Endothelial cell of umbilical vein (primary cell): ENCODE measurements at regions not wholly inside any gene's neighbourhood (a gene's known extent, or its start where the extent isn't known, plus 50 kb on each side); places are given as distances from the start of the nearest gene placed in this dataset.

ENCODE experiments used
- BruUV-seq: library from RNA; stranded (reverse); fragments of 400-500 nt; replicated peaks from 2 replicates; lab custom pipeline; 2021; lab: Mats Ljungman, UMichigan
- CTCF ChIA-PET: fragments of 300-600, 350-600 bp; sonication (Branson Sonifier 250); formaldehyde crosslinking; loops from one replicate; lab custom pipeline; 2021; ENCODE audit warnings: antibody characterized with exemption, inconsistent platforms; lab: Charles Lee
- POLR2A ChIA-PET: fragments of 300-600, 350-600 bp; sonication (Branson Sonifier 250); formaldehyde crosslinking; loops from one replicate; lab custom pipeline; 2021; ENCODE audit warnings: antibody characterized with exemption, inconsistent platforms; lab: Charles Lee
- DNase-seq: peaks from one replicate; pipeline ENCODE4 v3.0.0-alpha.2; 2011; ENCODE audit warnings: low read depth, low spot score
- FAIRE-seq: peaks from 2 replicates; lab custom pipeline; 2011; peaks lifted over from hg19 to GRCh38; lab: Jason Lieb, UNC
- H2AFZ ChIP-seq: 2 replicates; pipeline ENCODE4 v1.6.0; 2012; ENCODE audit warnings: low read depth, low read length, control low read depth, inconsistent platforms
- H3K27ac ChIP-seq: 2 replicates; pipeline ENCODE4 v1.5.1; 2011; ENCODE audit warnings: low read depth, mild to moderate bottlenecking, control low read depth, low read length, moderate library complexity; ENCODE audit not compliant: insufficient read depth
- H3K27me3 ChIP-seq, 2 experiments: 2 replicates each; pipeline versions ENCODE4 v1.6.0 to v1.6.1; 2011; ENCODE audit warnings: low read length in 2 of 2, mixed read lengths in 1 of 2; ENCODE audit not compliant: control insufficient read depth in 2 of 2, insufficient read depth in 2 of 2
- H3K36me3 ChIP-seq, 2 experiments: 2 replicates in 1 of 2; 3 replicates in 1 of 2; pipeline ENCODE4 v1.5.1; 2011; ENCODE audit warnings: low read length in 2 of 2, mild to moderate bottlenecking in 1 of 2, moderate library complexity in 1 of 2; ENCODE audit not compliant: control insufficient read depth in 2 of 2, insufficient read depth in 2 of 2; ENCODE audit errors: extremely low read depth in 1 of 2
- H3K4me1 ChIP-seq: 3 replicates; pipeline ENCODE4 v1.5.1; 2011; ENCODE audit warnings: mild to moderate bottlenecking, low read length; ENCODE audit not compliant: control insufficient read depth, insufficient read depth; ENCODE audit errors: extremely low read depth
- H3K4me2 ChIP-seq: 2 replicates; pipeline ENCODE4 v1.6.1; 2011; ENCODE audit warnings: low read length, control low read depth, mixed read lengths; ENCODE audit not compliant: insufficient read depth
- H3K4me3 ChIP-seq, 3 experiments: fragments of 200-600 bp in 1 of 3; sonication (generic), shearing (Covaris generic) in 1 of 3; replicated peaks in 1 of 3; 2 replicates each; pipeline ENCODE4 v1.5.1; 2011 to 2016; ENCODE audit warnings: control low read depth in 3 of 3, low read length in 3 of 3, mild to moderate bottlenecking in 2 of 3, inconsistent platforms in 1 of 3, low read depth in 1 of 3, moderate library complexity in 1 of 3; ENCODE audit not compliant: insufficient read depth in 1 of 3
- H3K79me2 ChIP-seq: 2 replicates; pipeline ENCODE4 v1.6.0; 2012; ENCODE audit warnings: low read length, inconsistent platforms; ENCODE audit not compliant: control insufficient read depth, insufficient read depth
- H3K9ac ChIP-seq: replicated peaks from 2 replicates; pipeline ENCODE3; 2011; ENCODE audit warnings: low read length, control low read depth; ENCODE audit not compliant: insufficient read depth; ENCODE audit errors: extremely low read depth
- H3K9me1 ChIP-seq: replicated peaks from 3 replicates; pipeline ENCODE4 v1.6.0; 2011; ENCODE audit warnings: mild to moderate bottlenecking, low read length; ENCODE audit not compliant: control insufficient read depth, insufficient read depth; ENCODE audit errors: extremely low read depth
- H3K9me3 ChIP-seq: replicated peaks from 2 replicates; pipeline ENCODE4 v1.5.1; 2012; ENCODE audit warnings: low read length, inconsistent platforms; ENCODE audit not compliant: control insufficient read depth, insufficient read depth
- H4K20me1 ChIP-seq: replicated peaks from 2 replicates; pipeline ENCODE3; 2011; ENCODE audit warnings: mild to moderate bottlenecking, low read length; ENCODE audit not compliant: control insufficient read depth, insufficient read depth; ENCODE audit errors: extremely low read depth
- EZH2 ChIP-seq: IDR thresholded peaks from 2 replicates; pipeline ENCODE4 v1.6.1; 2012; ENCODE audit warnings: borderline replicate concordance, low read depth, mild to moderate bottlenecking, moderate library complexity, low read length, inconsistent platforms; ENCODE audit not compliant: severe bottlenecking
- FOS ChIP-seq: IDR thresholded peaks from 2 replicates; pipeline ENCODE4 v1.6.1; 2011; ENCODE audit warnings: mild to moderate bottlenecking, low read length, moderate library complexity, borderline replicate concordance; ENCODE audit not compliant: insufficient read depth
- GATA2 ChIP-seq: IDR thresholded peaks from 2 replicates; pipeline ENCODE4 v1.7.0; 2011; ENCODE audit warnings: low read depth, mild to moderate bottlenecking, moderate library complexity, mixed read lengths, low read length; ENCODE audit not compliant: insufficient read length, insufficient read depth
- JUN ChIP-seq: IDR thresholded peaks from 2 replicates; pipeline ENCODE4 v1.6.1; 2011; ENCODE audit warnings: borderline replicate concordance, low read depth; ENCODE audit not compliant: insufficient read length, insufficient read depth
- MYC ChIP-seq: IDR thresholded peaks from one replicate; pipeline ENCODE4 v1.6.1; 2011; ENCODE audit warnings: mild to moderate bottlenecking, low read depth, low read length
- POLR2A ChIP-seq: IDR thresholded peaks from 2 replicates; pipeline ENCODE4 v1.6.1; 2012; ENCODE audit warnings: low read depth, mild to moderate bottlenecking, control low read depth, low read length
- POLR2AphosphoS5 ChIP-seq: IDR thresholded peaks from 2 replicates; pipeline ENCODE4 v1.6.1; 2012; ENCODE audit warnings: low read depth, mild to moderate bottlenecking, control low read depth, low read length, moderate library complexity; ENCODE audit not compliant: insufficient read depth
- dilution Hi-C: fragments of 300-500 bp; cut with MboI; formaldehyde crosslinking; loops from one replicate; pipeline ENCODE4 v1.15.0; 2019; ENCODE audit warnings: low sequenced_read_pairs; ENCODE audit not compliant: extremely low pct_ligation_motif_present
- intact Hi-C: fragments of 100-400 bp; cut with micrococcal nuclease; formaldehyde crosslinking; loops from one replicate; pipeline ENCODE4 v1.10.0; 2022
- TF ChIP-seq, protein P1 (sequence below): IDR thresholded peaks from 2 replicates; pipeline ENCODE4 v1.6.1; 2011; ENCODE audit not compliant: insufficient read depth, insufficient read length
- TF ChIP-seq, protein P2 (sequence below), 2 donors: IDR thresholded peaks; 1 replicate in 1 of 2; 2 replicates in 1 of 2; pipeline ENCODE4 v1.5.1; 2011; ENCODE audit warnings: low read length in 2 of 2, mild to moderate bottlenecking in 2 of 2, moderate library complexity in 2 of 2, control low read depth in 1 of 2, inconsistent platforms in 1 of 2, low read depth in 1 of 2; ENCODE audit not compliant: insufficient read depth in 1 of 2; ENCODE audit errors: extremely low read depth in 1 of 2

GRCh38 chr1:88101041-88101440 lies 583.0 kb upstream of the PKN2 start:
- no peaks in the 10 kb centered on the region for H3K79me2 ChIP-seq
- H3K9me3 ChIP-seq, result no peaks in the 10 kb centered on the region
- intact Hi-C loops, result no loop called here
- H3K9me1 ChIP-seq, result no peaks in the 10 kb centered on the region
- no peak overlapping the region for H3K4me3 ChIP-seq
- no peaks in the 10 kb centered on the region for H4K20me1 ChIP-seq
- no peaks in the 10 kb centered on the region for H3K4me1 ChIP-seq
- H2AFZ ChIP-seq, result no peak overlapping the region
- no peak for FAIRE-seq
- dilution Hi-C loops, result no loop called here
- CTCF ChIA-PET, result no interaction called here
- no peak overlapping the region for H3K9ac ChIP-seq
- no peaks in the 10 kb centered on the region for H3K36me3 ChIP-seq
- DNase-seq, result no peak
- H3K27ac ChIP-seq, result no peak overlapping the region
- no peak for TF ChIP-seq JUN
- TF ChIP-seq, protein P1, sequence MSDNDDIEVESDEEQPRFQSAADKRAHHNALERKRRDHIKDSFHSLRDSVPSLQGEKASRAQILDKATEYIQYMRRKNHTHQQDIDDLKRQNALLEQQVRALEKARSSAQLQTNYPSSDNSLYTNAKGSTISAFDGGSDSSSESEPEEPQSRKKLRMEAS, result no peak
- POLR2A ChIA-PET, result no interaction called here
- H3K4me2 ChIP-seq, result no peak overlapping the region
- no TSS peak for BruUV-seq
- H3K27me3 ChIP-seq, result no peaks in the 10 kb centered on the region

- no peak for FAIRE-seq
Measured at GRCh38 chr1:88104236-88104635, 579.8 kb upstream of the PKN2 start.

More at GRCh38 chr1:88104236-88104635, 579.8 kb upstream of the PKN2 start:
- Histone ChIP-seq H3K9ac (no peak overlapping the region), H3K4me1 (no peaks in the 10 kb centered on the region), H4K20me1 (no peaks in the 10 kb centered on the region), H3K4me3 (no peak overlapping the region), H2AFZ (no peak overlapping the region), H3K79me2 (no peaks in the 10 kb centered on the region), H3K36me3 (no peaks in the 10 kb centered on the region), H3K27ac (no peak overlapping the region), H3K9me1 (no peaks in the 10 kb centered on the region), H3K9me3 (no peaks in the 10 kb centered on the region), H3K27me3 (no peaks in the 10 kb centered on the region), H3K4me2 (no peak overlapping the region)
- no peak for TF ChIP-seq FOS
- no peak for TF ChIP-seq POLR2A
- no peak for TF ChIP-seq GATA2
- TF ChIP-seq, protein P1, result no peak
- TF ChIP-seq JUN, result no peak
- no peak for TF ChIP-seq EZH2
- TF ChIP-seq POLR2AphosphoS5, result no peak
- TF ChIP-seq, protein P2, sequence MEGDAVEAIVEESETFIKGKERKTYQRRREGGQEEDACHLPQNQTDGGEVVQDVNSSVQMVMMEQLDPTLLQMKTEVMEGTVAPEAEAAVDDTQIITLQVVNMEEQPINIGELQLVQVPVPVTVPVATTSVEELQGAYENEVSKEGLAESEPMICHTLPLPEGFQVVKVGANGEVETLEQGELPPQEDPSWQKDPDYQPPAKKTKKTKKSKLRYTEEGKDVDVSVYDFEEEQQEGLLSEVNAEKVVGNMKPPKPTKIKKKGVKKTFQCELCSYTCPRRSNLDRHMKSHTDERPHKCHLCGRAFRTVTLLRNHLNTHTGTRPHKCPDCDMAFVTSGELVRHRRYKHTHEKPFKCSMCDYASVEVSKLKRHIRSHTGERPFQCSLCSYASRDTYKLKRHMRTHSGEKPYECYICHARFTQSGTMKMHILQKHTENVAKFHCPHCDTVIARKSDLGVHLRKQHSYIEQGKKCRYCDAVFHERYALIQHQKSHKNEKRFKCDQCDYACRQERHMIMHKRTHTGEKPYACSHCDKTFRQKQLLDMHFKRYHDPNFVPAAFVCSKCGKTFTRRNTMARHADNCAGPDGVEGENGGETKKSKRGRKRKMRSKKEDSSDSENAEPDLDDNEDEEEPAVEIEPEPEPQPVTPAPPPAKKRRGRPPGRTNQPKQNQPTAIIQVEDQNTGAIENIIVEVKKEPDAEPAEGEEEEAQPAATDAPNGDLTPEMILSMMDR (IDR thresholded peaks at IDR 0.05; ENCODE audit: extremely low read depth in 1 of 2, insufficient read depth in 1 of 2, low read depth in 1 of 2, low read length in 2 of 2), result no peak
- no peak for TF ChIP-seq MYC
- BruUV-seq, result no TSS peak
- DNase-seq, result no peak
- ChIA-PET POLR2A (no interaction called here), CTCF (no interaction called here)
- dilution Hi-C loops (no loop called here), intact Hi-C loops (no loop called here)
